ENCODE measurements at regions not wholly inside any gene's neighbourhood (a gene's known extent, or its start where the extent isn't known, plus 50 kb on each side); places are given as distances from the start of the nearest gene placed in this dataset.

DNA sequence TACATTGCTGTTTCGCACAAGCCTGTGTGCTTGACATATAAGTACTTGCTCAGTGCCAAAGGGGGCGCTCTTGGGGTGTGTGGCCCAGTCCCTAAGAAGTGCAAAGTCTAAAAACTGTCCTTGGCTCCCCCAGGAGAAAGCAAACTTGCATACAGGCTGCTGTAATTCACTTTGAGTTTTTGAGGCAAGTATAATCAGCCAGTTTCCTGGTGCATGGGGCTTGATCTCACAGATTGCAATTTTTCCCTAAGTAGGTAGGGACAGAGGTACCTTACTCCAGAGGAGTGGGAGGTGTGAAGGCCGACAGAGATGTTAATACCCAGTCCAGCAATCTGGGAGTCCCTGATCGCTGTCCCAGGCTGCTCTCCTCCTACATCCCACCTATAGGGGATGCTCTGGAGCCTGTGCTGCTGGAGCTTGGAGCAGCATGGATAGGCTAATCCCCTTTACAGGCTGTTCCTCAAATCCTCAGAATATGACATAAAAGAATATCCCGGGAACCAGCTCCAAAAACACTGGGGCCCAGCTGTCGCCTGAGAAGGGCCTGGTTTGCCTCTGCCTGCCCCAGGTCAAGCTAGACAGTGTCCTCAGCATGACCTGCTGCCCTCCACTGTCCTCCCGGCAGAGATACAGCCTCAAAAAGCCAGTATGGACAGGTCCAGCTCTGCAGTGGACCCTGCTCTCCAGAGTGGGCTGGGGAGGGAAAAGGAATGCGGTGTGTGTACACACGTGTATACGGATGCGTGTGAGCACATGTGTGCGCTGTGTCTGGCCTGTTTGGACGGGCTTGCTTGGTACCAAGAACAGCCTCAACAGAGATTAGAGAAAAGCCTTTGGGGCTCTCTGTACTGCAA lies 136.5 kb upstream of the HAAO start:
- DNase-seq, result peak; percentile 32

DNA sequence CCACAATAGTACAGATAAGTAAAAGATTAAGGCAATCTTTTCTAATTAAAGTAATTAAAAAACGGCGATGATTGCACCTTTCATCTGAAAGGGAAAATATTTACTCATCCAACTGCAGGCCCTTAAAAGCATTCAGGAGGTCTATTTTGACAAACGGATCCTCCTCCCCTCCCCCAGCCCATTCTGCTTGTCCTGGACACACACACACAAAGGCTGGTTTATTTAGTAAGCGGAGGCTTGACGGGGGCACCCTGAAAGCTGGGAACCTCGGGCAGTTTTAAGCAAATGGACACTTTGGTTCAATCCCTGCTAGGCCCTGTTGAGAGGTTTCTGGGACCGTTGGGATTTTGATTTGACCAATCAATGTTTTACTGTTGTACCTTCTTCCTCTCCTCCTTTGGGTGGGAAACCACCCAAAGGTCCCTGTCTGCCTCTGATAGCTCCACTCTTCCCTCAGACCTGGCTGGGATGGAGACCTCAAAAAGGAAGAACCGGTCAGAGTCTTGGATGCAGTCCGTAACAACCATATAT lies 135.8 kb upstream of the HAAO start:
- peak; percentile 61 for DNase-seq

DNA sequence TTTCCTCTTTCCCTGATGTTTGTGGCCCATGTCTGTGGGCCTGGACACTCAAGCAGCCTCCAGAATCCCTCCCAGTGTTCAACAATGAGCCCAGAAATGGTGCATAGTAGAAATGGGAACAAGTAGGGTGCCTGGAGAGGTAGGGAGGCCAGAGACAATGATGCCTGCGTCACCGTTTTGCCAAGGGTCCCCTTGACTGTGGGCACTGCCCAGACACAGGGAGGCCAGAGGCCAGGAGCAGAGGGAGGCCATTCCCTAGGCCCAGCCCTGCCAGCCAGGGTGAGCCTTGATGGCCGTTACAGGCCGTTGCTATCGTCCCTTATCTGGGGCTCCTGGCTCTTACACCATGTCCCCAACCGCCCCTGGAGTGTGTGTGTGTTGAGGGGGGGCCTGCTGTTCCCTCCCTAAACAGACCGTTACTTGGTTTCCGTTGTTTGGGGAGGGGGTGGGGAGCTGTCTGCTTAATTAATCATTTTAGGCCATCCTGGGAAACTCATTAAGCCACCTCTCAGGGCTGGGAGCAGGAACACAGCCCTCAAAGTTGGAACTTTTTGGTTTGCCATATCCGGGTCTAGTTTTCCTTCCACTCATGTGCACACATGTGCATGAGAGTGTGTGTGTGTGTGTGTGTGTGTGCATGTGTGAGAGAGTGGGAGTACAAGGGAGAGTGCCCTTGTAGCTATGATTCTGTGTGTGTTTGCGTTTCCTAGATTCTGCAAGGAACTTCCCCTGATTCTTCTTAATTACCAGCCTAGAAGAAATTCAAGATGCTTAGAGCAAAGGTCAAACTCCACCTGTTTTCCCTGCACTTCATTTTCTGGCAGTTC lies 135.2 kb upstream of the HAAO start:
- DNase-seq, result no peak

DNA sequence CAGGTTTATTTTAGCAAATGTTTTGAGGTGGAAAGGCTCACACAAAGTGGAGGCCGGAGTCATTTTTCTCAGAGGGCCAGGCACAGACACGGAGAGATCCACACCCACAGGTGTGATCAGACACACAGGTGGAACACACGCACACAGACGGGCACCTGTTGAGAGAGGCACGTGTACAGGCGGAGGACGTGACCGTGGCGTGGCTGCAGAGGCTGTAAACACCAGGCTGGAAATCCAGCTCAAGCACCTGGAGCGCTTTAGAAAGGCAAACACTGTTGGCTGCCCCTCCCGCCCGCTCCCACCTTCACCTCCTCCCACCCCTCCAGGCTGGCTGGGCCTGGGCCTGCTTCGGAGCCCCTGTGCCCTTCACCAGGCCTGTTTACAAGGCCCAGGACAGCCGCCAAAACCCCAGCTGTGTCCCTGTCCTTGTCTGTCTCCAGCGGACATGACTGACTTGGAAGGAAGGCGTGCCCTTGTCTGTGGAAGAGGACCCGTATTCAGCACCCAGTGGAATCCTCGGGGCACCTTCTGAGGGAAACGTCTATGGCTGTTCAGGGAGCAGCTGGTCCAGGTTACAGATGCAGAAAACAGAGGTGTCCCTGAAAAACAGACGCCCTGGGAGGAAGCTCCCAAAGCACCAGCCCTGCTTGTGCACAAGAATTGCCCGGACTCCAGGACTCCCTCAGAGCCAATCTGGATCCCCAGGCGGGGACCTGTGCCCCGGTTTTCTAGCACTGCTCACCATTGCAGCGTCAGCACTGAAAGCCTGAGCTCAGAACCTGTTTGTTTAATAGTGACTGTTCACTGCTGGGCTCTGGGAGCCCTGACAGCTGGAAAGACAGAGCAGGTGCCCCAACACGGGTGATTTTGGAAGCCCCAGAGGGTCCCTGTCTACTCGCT lies 134.3 kb upstream of the HAAO start:
- DNase-seq, result peak; percentile 74

DNA sequence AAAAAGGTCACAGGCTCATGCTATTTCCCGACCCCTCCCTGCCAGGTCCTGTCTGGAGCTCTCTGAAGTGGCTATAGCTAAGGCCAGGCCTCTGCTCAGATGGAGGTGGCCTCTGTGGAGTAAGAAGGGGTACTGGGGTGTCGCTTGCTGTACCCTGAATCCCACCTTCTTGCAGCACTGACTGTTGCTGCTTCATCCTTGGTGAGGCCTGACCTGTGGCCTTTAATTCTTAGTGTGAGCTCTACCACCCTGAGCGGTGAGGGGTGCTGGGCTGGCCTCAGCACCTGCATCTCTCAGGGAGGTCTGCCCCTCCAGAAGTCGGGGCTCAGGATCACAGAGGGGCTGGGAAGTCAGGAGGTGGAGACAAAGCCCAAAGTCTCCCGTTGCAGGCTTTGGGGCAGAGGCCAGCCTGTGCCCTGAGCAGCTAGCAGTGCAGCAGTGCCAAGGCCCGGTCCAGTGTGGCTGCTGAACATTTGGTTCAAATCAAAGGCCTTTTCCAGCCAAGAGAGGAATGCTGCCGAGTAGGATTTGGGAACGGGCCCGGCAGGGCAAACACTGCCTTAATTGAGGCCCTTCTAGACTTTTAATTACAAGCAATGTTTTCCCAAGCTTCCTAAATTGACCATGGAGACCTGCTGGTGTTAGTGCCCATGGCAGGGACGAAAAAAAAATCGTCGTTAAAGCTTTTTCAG lies 133.5 kb upstream of the HAAO start:
- no peak for DNase-seq

DNA sequence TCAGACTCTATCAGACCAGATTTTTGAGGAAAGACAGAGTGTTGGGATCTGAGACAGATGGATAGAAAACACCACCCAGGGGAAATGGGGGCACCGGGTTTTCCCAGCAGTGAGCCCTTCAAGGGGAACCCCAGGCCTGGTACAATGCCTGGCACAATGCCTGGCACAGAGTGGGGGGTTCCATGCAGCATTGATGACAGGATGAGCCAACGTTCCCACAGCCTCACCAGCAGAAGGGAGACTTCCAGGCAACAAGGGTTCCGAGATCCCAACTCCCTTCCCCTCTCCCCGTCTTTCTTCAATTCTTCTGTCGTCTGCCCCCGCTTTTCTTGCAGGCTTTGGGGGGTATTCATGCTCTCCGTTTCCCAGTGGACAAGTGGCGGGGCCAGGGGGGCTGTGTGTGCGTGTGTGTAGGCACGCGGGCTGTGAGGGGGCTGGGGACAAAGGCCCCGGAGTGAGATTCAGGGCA lies 132.1 kb upstream of the HAAO start:
- DNase-seq, result no peak

DNA sequence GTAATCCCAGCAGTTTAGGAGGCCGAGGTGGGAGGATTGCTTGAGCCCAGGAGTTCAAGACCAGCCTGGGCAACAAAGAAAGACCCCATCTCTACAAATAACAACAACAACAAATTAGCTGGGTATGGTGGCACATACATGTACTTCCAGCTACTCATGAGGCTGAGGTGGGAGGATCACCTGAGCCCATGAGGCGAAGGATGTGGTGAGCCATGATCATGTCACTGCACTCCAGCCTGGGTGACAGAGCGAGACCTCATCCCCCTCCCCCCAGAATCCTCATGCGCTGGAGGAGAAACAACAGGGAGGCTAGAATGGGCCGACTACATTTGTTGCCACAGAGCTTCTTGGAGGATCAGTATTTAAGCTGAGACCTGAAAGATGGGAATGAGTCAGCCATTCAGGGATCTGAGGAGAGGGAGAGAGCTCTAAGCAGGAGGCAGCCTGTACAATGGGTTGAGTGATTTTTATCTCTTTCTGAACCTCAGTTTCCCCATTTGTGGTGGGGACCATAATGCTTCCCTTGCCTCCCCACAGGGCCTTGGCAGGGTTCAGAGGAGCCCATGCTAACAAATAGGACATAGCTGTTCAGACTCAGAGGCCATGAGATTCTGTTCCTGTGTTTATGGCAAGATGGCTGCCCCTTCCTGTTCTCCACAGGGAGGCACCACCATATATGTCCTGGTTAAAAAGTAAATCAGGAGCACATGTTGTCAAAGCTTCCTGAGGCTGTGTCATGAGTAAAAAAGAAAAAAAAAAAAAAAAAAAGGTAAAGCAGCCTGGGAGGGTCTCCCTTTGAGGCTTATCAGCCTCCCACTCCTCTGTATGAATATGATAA lies 131.4 kb upstream of the HAAO start:
- DNase-seq, result no peak

DNA sequence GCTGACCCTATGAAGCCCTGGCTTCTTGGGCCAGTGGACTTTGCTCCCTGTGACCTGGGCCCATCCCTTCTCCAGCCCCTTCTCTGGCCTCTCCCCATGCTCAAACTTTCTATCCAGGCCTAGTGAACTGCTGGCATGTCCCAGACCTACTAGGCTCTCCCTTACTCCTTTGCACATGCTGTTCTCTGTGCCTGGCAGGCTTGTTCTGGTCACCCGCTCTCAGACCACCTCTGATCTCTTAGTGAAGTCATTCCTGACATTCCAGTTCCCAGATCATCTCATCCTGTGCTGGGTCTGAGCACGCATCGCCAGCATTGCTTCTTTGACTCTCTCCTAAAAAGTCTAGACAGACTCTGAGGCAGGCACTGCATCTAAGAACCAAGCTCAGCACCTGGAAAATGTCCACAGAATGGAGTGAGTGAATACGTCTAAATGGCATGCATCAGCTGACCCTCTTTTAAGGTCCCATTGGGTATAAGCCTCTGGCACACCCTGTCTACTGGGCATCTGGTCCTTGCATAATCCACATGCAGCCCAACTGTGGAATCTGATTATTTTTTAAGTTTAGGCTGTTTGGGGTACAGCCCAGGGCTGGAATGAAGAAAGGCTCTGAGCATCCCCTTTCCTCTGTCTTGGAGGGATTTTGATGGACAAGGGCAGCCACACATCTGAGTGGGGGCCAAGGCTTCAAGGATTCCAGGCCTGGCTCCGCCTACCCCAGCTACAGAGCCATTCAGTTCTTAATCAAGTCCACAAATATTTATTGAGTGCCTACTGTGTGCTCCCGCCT lies 130.6 kb upstream of the HAAO start:
- DNase-seq, result no peak

DNA sequence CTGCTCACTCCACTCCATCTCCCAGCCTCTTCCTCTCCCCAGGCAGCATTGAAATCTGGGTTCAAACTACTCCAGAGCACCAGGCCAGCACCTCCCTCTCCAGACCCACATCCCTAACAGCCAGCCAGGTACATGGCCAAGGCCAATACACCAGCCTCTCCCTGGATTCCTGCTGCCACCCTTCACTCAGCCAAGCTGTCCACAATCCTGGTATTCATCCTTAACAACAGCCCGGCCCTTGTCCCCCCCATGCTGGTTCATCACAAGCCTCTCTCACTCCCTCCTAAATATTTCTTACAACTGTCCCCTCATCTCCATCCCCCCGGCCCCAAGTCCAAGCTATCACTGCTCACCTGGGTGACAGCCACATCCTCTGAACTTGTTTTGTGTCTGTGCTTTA lies 129.9 kb upstream of the HAAO start:
- DNase-seq, result no peak

DNA sequence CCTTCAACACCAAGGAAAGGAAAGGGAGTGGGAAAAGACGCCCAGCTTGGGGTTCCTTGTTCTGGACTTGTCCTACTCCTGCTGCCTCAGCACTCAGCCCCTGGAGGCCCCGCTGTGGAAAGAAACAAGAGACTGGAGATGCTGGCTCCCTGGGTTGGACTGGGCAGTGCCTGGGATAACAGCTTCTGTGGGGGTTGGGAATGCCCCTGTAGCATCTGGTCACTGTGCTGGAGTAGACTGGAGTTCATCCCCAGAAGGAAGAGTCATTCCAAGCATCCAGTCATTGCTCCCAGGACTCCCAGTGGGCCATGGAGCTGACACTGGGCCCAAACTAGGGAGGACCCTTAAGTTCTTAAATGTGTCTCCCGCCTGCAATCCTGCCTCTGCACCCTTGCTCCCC lies 129.3 kb upstream of the HAAO start:
- no peak for DNase-seq

DNA sequence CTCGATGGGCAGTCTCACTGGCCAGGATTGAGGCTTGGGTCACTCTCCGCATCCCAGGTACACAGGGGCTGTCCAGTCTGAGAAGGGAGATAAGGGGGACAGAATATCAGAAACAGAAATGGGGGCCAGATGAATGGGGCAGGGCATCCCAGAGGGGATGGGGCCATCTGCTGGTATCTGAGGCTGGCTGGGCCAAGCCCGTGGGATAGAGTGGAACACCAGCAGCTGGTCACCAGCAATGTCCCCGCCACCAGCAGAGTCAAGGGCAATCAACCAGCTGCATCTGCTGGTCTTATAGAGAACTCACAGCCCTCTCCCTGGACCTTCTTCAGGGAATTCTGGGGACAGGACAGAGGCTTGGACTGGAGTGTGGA lies 128.8 kb upstream of the HAAO start:
- DNase-seq, result no peak

DNA sequence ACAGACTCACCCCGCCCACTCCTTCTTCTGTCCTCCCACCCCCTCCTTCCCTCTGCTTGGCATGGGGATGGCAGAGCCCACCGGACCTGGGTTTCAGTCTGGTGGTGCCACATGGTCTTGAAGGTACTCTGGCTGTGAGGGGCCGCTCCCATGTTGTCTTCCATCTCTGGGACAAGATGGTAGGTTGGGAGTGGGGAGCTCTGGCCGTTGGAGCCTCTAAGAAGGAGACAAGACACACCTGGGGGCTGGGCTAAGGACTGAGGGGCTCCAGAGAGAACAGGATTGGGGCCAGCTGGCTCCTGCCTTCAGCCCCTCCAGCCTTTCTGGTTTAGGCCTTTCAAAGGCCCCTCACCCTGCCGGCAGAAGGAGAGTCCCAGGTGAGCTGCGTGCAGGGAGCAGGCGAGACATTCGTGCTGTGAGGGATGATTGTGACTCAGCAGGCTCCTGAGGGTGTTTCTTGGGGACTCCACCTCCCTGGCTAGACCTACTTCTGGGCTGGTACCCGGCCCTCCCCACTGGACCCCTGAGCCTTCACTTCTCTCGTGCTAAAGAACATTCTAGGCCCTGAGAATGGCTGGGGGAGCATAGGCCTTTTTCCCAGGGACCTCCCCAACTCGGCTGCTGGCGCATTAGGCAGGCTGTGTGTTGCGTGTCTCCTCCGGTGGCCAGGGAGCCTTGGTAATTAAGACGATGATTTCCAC lies 128.2 kb upstream of the HAAO start:
- DNase-seq, result no peak

DNA sequence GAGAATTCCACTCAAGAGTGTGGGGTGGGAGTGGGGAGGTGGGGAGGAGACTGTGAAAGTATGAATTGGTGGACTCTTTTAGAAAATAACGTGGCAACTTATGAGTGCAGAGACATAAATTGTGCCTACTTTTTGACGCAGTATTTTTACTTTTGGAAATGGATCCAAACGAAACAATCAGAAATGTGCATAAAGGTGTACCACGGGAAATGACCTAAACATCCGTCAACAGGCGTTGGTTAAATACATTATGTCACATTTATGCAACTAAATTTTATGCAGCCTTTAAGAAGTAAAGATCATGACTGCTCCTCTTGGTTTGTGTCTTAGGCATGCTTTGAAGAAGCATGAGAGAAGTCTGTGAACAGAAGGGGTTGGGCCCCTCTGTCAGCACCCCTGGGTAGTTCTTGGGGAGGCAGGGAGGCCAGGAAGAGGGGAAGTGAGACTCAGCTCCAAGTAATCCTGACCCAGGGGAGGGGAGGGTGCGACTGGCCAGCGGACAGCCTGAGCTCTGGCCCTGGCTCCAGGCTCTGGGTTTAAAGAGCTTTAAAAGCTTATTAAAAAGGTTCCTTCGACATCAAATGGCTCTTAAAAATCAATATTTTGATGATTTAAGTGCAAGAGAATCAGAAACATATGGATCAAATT lies 126.4 kb upstream of the HAAO start:
- DNase-seq, result no peak

DNA sequence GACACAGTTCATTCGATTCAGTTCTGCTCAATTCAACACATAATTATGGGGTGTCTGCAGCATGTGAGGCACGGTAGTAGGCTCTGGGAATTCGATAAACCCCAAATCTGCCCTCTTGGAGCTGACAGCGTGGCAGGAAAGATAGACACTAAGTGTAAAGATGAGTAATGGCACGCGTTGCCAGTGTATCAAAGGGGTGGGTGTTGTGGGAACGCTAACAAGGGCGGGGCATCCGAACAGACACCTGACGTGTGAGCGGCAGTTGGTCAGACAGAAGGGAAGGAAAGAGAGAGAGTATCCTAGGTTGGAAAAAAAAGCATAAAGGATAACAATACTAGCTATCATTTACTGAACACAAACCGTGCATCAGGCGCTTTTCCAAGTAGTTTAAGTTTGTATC lies 125.7 kb upstream of the HAAO start:
- no peak for DNase-seq

DNA sequence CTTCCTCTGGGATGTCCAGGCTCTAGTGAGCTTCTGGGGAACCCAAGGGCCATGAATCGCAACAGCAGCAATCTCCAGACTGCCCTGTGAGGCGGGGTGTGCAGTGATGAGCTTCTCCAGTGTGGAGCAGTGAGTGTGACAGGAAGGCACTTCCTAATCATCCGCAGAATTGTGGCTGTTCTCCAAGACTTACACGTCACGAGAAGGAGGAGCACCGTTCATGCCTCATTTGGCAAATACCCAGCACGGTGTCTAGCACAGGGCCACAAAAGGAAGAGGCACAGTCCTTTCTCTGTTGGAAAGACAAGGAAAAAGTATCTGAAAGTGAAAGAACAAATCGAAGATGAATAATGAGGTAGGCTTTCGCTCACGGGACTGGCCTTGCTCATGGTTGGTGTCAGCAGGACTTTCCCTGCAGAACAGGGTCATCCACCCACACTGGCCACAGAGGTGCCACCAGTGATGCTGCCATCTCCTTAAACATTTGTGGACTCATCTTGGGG lies 125.1 kb upstream of the HAAO start:
- no peak for DNase-seq

DNA sequence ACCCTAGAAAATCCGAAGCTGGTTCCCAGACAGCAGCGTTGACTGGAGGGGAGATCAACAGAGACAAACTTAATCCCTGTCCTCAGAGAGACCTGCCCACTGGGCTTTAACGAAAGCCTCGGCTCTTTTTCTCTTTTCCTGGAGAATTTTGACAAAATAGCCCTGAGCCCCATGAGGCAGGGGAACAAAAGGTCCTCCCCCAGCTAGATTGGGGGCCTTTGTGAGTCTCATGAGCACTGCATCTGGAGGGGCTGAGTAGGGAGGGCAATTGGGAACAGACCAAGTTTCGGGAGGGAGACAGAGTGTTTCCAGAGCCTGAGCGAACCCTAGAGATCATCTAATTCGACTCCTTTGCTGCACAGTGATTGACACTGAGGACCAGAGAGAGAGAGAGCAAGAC lies 123.9 kb upstream of the HAAO start:
- DNase-seq, result no peak

DNA sequence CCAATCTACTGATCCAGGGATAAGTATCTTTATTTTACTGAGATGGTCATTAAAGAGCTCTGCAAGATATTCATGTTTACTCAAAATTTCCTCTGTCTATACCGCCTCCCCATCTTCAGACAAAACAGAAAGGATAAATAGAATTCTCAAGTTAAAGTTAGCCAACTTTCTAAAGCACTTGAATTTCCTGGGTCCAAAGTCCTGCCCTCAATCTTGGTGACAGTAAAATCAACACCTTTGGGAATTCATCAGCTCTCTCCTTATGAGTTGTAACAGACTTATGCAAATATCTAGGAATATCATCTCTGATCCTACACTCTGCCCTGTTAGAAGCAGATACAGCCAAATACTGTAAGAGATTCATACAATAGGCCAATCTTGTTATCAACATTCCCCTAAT lies 122.5 kb upstream of the HAAO start:
- no peak for DNase-seq

DNA sequence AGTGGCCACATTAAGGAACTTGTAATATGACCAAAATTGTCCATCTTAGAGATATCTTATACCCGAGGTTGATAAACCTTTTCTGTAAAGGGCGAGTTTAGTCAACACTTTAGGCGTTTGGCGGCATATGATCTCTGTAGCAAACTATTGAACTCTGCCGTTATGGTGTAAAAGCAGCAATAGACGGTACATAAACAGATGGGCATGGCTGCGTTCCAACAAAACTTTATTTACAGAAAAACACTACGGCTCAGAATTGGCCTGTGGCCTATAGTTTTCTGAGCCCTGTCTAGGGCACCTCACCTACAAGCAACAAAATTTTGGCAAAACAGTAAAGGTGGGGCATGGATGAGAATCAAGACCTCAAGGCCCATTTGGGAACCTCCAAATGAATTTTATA lies 121.9 kb upstream of the HAAO start:
- peak; percentile 15 for DNase-seq

DNA sequence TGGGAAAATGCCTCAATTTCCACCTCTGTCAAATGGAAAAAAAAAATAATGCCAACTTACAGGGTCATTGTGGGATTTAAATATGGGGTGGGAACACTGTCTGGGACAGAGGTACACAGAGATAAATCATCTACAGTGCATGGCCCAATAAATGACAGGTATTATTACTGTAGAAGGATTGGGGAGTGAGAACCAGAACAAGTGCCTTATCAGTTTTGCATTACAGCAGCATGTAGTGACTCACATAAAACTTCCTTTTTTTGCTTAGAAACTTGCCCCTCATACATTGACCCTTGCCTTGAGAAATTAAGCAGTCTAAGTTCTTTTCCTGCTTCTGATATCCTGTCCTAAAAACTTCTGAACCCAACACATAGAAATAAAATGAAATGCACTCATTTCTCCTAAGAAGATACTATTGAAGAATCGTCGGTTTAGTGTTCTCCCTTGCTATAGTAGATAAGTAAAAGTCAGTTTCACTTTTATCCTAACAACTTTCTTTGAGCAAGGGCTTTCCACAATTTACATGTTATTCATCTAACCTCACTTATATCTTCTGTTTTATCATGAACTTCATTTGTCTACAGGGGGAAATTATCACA lies 121.0 kb upstream of the HAAO start:
- DNase-seq, result no peak

Data from NCI-H1092 treated with DMSO at 0.1 percent for 48 hours (cell line).